Endodermal cell (in vitro differentiated cells): ENCODE measurements at regions not wholly inside any gene's neighbourhood (a gene's known extent, or its start where the extent isn't known, plus 50 kb on each side); places are given as distances from the start of the nearest gene placed in this dataset.
"Not testable (repeated sequence)": the region's sequence is repeated elsewhere in the genome, so short reads cannot be mapped to it uniquely, and the experiment has no call there.

ENCODE experiments used
- DNase-seq: peaks from one replicate; pipeline ENCODE4 v3.0.0-alpha.2; 2017
- H3K27ac ChIP-seq: 2 replicates; pipeline ENCODE4 v1.5.1; 2013; ENCODE audit warnings: mild to moderate bottlenecking, low read depth, low read length, moderate library complexity
- H3K27me3 ChIP-seq: 2 replicates; pipeline ENCODE4 v1.6.1; 2013; ENCODE audit warnings: mild to moderate bottlenecking, low read length, moderate library complexity; ENCODE audit not compliant: insufficient read depth, control insufficient read depth, poor library complexity, severe bottlenecking
- H3K36me3 ChIP-seq: 2 replicates; pipeline ENCODE4 v1.7.0; 2013; ENCODE audit warnings: mild to moderate bottlenecking, low read length, moderate library complexity; ENCODE audit not compliant: control insufficient read depth, insufficient read depth
- H3K4me1 ChIP-seq: one replicate; pipeline ENCODE4 v1.7.0; 2013; ENCODE audit warnings: low read length; ENCODE audit not compliant: control insufficient read depth, insufficient read depth
- H3K4me3 ChIP-seq: 2 replicates; pipeline ENCODE4 v1.5.1; 2013; ENCODE audit warnings: mild to moderate bottlenecking, low read length, moderate library complexity
- H3K9ac ChIP-seq: 2 replicates; pipeline ENCODE4 v1.6.1; 2013; ENCODE audit warnings: mild to moderate bottlenecking, low read length, moderate library complexity; ENCODE audit not compliant: poor library complexity, severe bottlenecking; ENCODE audit errors: extremely low read depth
- H3K9me3 ChIP-seq: 2 replicates; pipeline ENCODE4 v1.6.1; 2013; ENCODE audit warnings: mild to moderate bottlenecking, low read length, moderate library complexity; ENCODE audit not compliant: control insufficient read depth
- H3K27ac Mint-ChIP-seq: 2 replicates; pipeline ENCODE4 v1.8.0; 2020; ENCODE audit warnings: mixed read lengths
- H3K27me3 Mint-ChIP-seq: 2 replicates; pipeline ENCODE4 v1.8.0; 2021; ENCODE audit warnings: mild to moderate bottlenecking, mixed read lengths; ENCODE audit not compliant: insufficient read depth
- H3K36me3 Mint-ChIP-seq: 2 replicates; pipeline ENCODE4 v1.8.0; 2020; ENCODE audit warnings: low read depth, mixed read lengths
- H3K4me1 Mint-ChIP-seq: 2 replicates; pipeline ENCODE4 v1.8.0; 2020; ENCODE audit warnings: mixed read lengths
- H3K4me3 Mint-ChIP-seq: 2 replicates; pipeline ENCODE4 v1.8.0; 2020; ENCODE audit warnings: mild to moderate bottlenecking, moderate library complexity, mixed read lengths
- H3K9me3 Mint-ChIP-seq: 2 replicates; pipeline ENCODE4 v1.8.0; 2020; ENCODE audit warnings: mild to moderate bottlenecking, mixed read lengths
- whole genome bisulfite sequencing, 2 experiments: methylation state at CpG; one replicate each; pipeline versions ENCODE4 v1.1.5 to v1.1.7; 2013; ENCODE audit warnings: missing lambda C conversion rate in 2 of 2, mixed read lengths in 1 of 2; ENCODE audit not compliant: insufficient coverage in 1 of 2, insufficient read length in 1 of 2; 5-methylcytosine and 5-hydroxymethylcytosine counted together
- TF ChIP-seq, protein P1 (sequence below): fragments of 200-600 bp; sonication (generic); conservative IDR thresholded peaks from 2 replicates; pipeline ENCODE4 v1.5.0; 2021; ENCODE audit warnings: antibody characterized with exemption, mild to moderate bottlenecking

DNA sequence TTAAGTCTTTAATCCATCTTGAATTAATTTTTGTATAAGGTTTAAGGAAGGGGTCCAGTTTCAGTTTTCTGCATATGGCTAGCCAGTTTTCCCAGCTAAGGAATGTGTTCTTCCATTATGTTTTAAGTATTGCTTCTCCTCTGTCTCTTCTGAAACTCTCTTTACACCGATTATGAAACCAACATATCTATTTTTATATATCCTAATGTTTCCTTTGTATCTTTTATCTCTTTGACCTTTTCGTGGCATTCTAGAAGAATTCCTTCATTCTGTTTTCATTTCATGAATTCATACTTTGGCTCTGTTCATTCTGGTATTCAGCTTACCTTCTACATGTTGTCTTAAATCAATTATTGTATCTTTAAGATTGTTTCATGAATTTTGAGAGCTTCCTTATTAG, 697.0 kb upstream of the ACVR2A start:
- H3K27me3 Mint-ChIP-seq, result no peaks in the 10 kb centered on the region
- H3K4me1 ChIP-seq, result no peaks in the 10 kb centered on the region
- H3K9me3 ChIP-seq, result peaks cover 16% of the 10 kb centered on the region
- H3K27ac Mint-ChIP-seq, result no peak overlapping the region
- no peaks in the 10 kb centered on the region for H3K27me3 ChIP-seq
- WGBS, 2 experiments, result 98 to 100% methylated on average over 2 of the region's 2 CpGs
- peaks cover 4% of the 10 kb centered on the region for H3K36me3 Mint-ChIP-seq
- no peak for DNase-seq
- H3K9ac ChIP-seq, result no peak overlapping the region
- TF ChIP-seq, protein P1, sequence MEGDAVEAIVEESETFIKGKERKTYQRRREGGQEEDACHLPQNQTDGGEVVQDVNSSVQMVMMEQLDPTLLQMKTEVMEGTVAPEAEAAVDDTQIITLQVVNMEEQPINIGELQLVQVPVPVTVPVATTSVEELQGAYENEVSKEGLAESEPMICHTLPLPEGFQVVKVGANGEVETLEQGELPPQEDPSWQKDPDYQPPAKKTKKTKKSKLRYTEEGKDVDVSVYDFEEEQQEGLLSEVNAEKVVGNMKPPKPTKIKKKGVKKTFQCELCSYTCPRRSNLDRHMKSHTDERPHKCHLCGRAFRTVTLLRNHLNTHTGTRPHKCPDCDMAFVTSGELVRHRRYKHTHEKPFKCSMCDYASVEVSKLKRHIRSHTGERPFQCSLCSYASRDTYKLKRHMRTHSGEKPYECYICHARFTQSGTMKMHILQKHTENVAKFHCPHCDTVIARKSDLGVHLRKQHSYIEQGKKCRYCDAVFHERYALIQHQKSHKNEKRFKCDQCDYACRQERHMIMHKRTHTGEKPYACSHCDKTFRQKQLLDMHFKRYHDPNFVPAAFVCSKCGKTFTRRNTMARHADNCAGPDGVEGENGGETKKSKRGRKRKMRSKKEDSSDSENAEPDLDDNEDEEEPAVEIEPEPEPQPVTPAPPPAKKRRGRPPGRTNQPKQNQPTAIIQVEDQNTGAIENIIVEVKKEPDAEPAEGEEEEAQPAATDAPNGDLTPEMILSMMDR, result no peak
- no peaks in the 10 kb centered on the region for H3K36me3 ChIP-seq
- H3K4me3 Mint-ChIP-seq, result no peak overlapping the region
- H3K4me3 ChIP-seq, result no peak overlapping the region
- H3K4me1 Mint-ChIP-seq, result no peaks in the 10 kb centered on the region
- H3K27ac ChIP-seq, result no peak overlapping the region
- H3K9me3 Mint-ChIP-seq, result peaks cover 30% of the 10 kb centered on the region

DNA sequence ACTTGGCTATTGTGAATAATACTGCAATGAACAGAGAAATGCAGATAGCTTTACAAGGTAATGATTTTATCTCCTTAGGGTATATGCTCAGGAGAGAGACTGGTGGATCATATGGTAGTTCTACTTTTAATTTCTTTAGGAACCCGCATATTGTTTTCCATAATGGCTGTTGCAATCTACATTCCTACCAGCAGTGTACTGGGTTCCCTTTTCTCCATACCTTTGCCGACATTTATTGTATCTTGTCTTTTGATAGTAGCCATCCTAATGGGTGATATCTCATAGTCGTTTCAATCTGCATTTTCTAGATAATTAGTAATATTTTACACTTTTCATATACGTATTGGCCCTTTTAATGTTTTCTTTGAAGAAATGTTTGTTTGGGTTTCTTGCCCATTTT, 702.9 kb upstream of the ACVR2A start:
- no peaks in the 10 kb centered on the region for H3K9me3 ChIP-seq
- H3K4me3 ChIP-seq, result no peak overlapping the region
- H3K27me3 Mint-ChIP-seq, result no peaks in the 10 kb centered on the region
- DNase-seq, result no peak
- no peaks in the 10 kb centered on the region for H3K9me3 Mint-ChIP-seq
- no peaks in the 10 kb centered on the region for H3K27me3 ChIP-seq
- H3K27ac ChIP-seq, result no peak overlapping the region
- H3K27ac Mint-ChIP-seq, result no peak overlapping the region
- H3K4me1 ChIP-seq, result no peaks in the 10 kb centered on the region
- H3K4me1 Mint-ChIP-seq, result no peaks in the 10 kb centered on the region
- no peak overlapping the region for H3K9ac ChIP-seq
- no peaks in the 10 kb centered on the region for H3K36me3 ChIP-seq
- 77% methylated on average over 3 of the region's 4 CpGs; no CpG with 5 or more reads in 1 of the 2 experiments for WGBS, 2 experiments
- no peak overlapping the region for H3K4me3 Mint-ChIP-seq
- no peaks in the 10 kb centered on the region for H3K36me3 Mint-ChIP-seq
- TF ChIP-seq, protein P1, result peak; percentile 71

DNA sequence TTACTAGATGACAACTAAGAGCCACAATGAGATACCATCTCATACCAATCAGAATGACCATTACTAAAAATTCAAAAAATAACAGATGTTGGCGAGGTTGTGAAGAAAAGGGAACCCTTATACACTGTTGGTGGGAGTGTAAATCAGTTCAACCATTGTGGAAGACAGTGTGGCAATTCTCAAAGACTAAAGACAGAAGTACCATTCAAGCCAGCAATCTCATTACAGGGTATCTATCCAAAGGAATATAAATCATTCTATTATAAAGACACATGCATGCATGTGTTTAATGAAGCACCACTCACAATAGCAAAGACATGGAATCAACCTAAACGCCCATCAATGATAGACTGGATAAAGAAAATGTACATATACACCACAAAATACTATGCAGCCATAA, 705.1 kb upstream of the ACVR2A start:
- WGBS, 2 experiments, result 94 to 100% methylated on average over 1 to 2 of the region's 2 CpGs
- H3K9me3 ChIP-seq, H3K27ac Mint-ChIP-seq, H3K27me3 ChIP-seq, H3K36me3 Mint-ChIP-seq, H3K4me1 ChIP-seq, DNase-seq, H3K9me3 Mint-ChIP-seq, H3K36me3 ChIP-seq, H3K9ac ChIP-seq, H3K4me3 ChIP-seq, H3K4me3 Mint-ChIP-seq, H3K27ac ChIP-seq, H3K27me3 Mint-ChIP-seq: not testable (repeated sequence)
- peaks cover 11% of the 10 kb centered on the region for H3K4me1 Mint-ChIP-seq

DNA sequence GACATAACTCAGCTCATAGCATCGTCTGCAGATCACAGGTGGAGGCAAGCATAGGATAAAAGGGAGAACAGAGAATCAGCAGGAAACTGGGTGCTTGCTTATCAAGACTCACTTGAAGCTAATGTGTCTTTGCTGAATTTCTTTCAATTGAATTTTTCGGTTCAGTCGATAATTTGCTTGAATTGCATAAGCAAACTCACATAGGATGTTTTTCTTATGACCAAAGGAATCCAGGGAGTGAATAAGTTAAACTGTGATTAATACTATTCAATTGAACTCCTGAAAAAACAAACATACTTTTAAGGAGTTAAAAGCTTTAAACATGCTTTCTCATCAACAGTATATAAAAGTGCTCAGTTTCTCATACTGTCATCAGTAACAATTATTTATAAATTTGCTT, 707.1 kb upstream of the ACVR2A start:
- Histone ChIP-seq H3K9me3 (no peaks in the 10 kb centered on the region), H3K36me3 (no peaks in the 10 kb centered on the region), H3K4me3 (no peak overlapping the region), H3K4me1 (no peaks in the 10 kb centered on the region), H3K9ac (no peak overlapping the region), H3K27ac (no peak overlapping the region), H3K27me3 (no peaks in the 10 kb centered on the region)
- no peaks in the 10 kb centered on the region for H3K9me3 Mint-ChIP-seq
- no peak for DNase-seq
- H3K27ac Mint-ChIP-seq, result no peak overlapping the region
- TF ChIP-seq, protein P1, result no peak
- H3K4me1 Mint-ChIP-seq, result peaks cover 29% of the 10 kb centered on the region
- WGBS, 2 experiments, result 67 to 89% methylated on average over 1 to 3 of the region's 3 CpGs
- no peak overlapping the region for H3K4me3 Mint-ChIP-seq
- H3K36me3 Mint-ChIP-seq, result no peaks in the 10 kb centered on the region
- no peaks in the 10 kb centered on the region for H3K27me3 Mint-ChIP-seq
